ENCODE measurements at regions not wholly inside any gene's neighbourhood (a gene's known extent, or its start where the extent isn't known, plus 50 kb on each side); places are given as distances from the start of the nearest gene placed in this dataset.

GRCh38 chr16:55061126-55061525 lies 130.5 kb downstream of the IRX5 start:
- TF ChIP-seq CTCF (IDR thresholded peaks at IDR 0.05) (no peak), REST (IDR thresholded peaks at IDR 0.05; ENCODE audit: insufficient read depth in 1 of 2, low read depth in 2 of 2, low read length in 1 of 2) (no peak), TCF7L2 (IDR thresholded peaks at IDR 0.05; ENCODE audit: low read depth, low read length) (no peak), POLR2AphosphoS5 (IDR thresholded peaks at IDR 0.05; ENCODE audit: low read depth, low read length) (no peak)

All from Panc1 (cell line).